Fibroblast of mammary gland (primary cell): ENCODE measurements at regions not wholly inside any gene's neighbourhood (a gene's known extent, or its start where the extent isn't known, plus 50 kb on each side); places are given as distances from the start of the nearest gene placed in this dataset.

Experiments used
- DNase-seq: peaks from one replicate; pipeline ENCODE4 v3.0.0-alpha.2; 2010; ENCODE audit warnings: low read depth
- H3K4me3 ChIP-seq: 2 replicates; pipeline ENCODE4 v1.5.1; 2011; ENCODE audit warnings: low read depth, mild to moderate bottlenecking, low read length, moderate library complexity; ENCODE audit not compliant: control insufficient read depth
- CTCF ChIP-seq: conservative IDR thresholded peaks from 2 replicates; pipeline ENCODE4 v1.5.1; 2011; ENCODE audit warnings: low read depth, low read length, inconsistent platforms; ENCODE audit not compliant: control insufficient read depth, insufficient read depth

- no peak overlapping the region for H3K4me3 ChIP-seq
- DNase-seq, result no peak
- TF ChIP-seq CTCF, result no peak
Observed at GRCh38 chr1:103986792-103987191, 237.1 kb downstream of the AMY1C start.

- no peak for DNase-seq
- no peak overlapping the region for H3K4me3 ChIP-seq
- TF ChIP-seq CTCF, result no peak
Observed at GRCh38 chr1:103997631-103998030, 247.9 kb downstream of the AMY1C start.

GRCh38 chr1:104018922-104019674 lies 269.4 kb downstream of the AMY1C start:
- H3K4me3 ChIP-seq, result no peak overlapping the region
- DNase-seq, result no peak
- no peak for TF ChIP-seq CTCF

DNA sequence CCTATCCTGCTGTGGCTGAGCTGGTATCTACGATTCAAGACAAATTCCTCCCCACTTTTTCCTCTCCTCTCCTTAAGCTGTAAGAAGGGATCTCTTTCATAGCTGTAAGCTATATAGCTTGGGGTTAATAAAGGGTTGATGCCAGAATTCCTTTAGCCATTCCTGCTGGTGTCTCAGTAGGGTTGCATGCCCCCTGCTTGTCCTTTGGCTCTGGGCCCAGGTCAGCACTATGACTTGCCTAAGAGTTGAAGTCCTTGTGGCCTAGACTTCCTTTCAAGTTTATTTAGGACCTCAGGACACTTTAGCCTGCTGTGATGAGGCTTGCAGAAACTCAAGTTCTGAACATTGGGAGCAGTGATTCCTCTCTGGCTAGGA lies 270.0 kb downstream of the AMY1C start:
- H3K4me3 ChIP-seq, result no peak overlapping the region
- no peak for DNase-seq
- TF ChIP-seq CTCF, result no peak

GRCh38 chr1:104028416-104029035 lies 278.8 kb downstream of the AMY1C start:
- H3K4me3 ChIP-seq, result no peak overlapping the region
- DNase-seq, result no peak
- no peak for TF ChIP-seq CTCF

DNA sequence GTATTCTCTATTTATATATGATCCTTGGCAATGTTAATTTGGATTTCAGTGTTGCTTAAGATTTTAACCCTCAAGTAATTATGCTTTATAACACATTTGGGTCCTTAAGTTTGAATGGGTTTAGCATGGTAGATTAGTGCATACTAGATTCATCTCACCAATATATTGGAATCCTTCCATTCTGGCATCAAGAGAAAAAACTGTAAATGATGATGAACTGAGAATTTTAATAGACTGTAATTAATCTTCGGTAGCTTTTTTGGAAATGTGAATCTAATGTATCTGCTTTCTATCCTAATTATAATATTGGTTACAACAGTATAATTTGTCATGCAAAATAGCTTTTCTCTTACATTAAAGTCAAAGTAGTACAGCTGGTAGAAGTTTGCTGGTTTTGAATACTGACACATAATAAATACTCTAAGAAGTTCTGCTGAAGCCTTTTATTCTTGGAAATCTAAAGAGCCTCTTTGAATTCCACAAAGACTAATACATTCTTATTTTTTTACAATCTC lies 279.8 kb downstream of the AMY1C start:
- TF ChIP-seq CTCF, result no peak
- DNase-seq, result no peak

More for the DNA sequence above, 279.8 kb downstream of the AMY1C start:
- no peak overlapping the region for H3K4me3 ChIP-seq
